HG03457 (cell line): ENCODE measurements at regions not wholly inside any gene's neighbourhood (a gene's known extent, or its start where the extent isn't known, plus 50 kb on each side); places are given as distances from the start of the nearest gene placed in this dataset.
"Not testable (repeated sequence)": the region's sequence is repeated elsewhere in the genome, so short reads cannot be mapped to it uniquely, and the experiment has no call there.

ENCODE experiments used
- ATAC-seq: cut with Tn5 transposase; IDR thresholded peaks from one replicate; pipeline ENCODE4 v1.9.1; 2021; ENCODE audit warnings: moderate number of reproducible peaks; ENCODE audit not compliant: unreplicated experiment

- no peak for ATAC-seq
These were observed 879.6 kb upstream of the SLC10A2 start for GRCh38 chr13:103945836-103946235.

- no peak for ATAC-seq
These were observed 875.4 kb upstream of the SLC10A2 start for GRCh38 chr13:103941506-103942140.

GRCh38 chr13:103935117-103935516 lies 868.9 kb upstream of the SLC10A2 start:
- no peak for ATAC-seq

- ATAC-seq, result no peak
These were observed 865.7 kb upstream of the SLC10A2 start for GRCh38 chr13:103931885-103932284.

DNA sequence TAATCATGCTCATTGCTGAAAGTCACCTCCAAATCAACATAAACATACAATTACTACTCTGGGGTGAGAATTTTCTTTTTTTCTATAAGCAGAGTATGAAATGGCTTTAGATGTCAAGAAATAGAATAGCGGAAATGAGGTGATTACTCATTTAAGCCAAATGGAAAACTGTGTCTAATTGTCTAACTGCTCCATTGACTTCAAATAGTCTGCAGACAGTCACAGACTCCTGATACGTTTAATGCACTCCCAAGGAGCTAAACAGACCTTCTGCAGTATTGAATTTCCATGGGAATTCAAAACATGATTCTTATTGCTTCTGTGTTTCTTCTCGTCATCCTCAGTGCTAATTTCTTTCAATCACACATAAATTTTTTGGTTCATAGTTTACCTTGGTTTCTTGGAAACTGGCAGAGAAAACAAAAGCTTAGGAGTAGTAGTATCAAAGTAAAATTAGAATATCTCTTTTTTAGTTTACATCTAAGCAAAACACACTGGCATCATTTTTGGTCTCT lies 865.2 kb upstream of the SLC10A2 start:
- no peak for ATAC-seq

DNA sequence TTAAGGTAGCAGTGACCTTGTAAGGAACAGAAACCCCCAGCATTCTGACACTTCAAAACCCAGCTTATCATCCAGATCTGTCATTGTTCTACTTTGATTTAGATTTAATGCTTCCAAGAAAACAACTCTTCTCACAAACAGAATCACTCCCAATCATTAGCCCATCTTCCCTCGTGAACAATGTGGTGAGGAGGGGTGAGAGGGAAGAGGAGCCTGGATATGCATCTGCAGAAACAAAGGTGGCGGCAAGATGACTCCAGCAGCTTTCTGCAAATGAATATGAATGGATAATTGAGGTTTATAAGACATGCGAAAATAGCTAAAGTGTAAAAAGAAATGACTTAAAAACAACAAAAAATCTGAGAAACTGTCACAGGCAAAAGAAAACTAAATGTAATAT lies 859.9 kb upstream of the SLC10A2 start:
- no peak for ATAC-seq

- ATAC-seq, result no peak
These were observed 842.7 kb upstream of the SLC10A2 start for GRCh38 chr13:103908911-103909310.

- ATAC-seq, result no peak
These were observed 842.1 kb upstream of the SLC10A2 start for GRCh38 chr13:103908274-103908673.

DNA sequence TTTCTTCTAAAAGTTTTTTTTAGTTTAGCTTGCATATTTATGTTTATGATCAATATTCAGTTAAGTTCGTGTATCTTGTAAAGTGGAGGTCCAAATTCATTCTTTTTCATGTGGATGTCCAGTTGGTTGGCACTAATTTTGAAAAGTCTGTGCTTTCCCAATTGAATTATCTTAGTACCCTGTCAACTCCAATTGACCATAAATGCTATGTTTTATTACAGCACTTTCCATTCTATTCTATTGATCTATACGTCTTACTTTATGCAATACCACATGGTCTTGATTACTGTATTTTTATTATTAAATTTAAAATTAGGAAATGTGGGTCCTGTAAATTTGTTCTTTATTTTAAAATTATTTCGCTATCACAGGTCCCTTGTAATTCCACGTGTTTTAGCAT lies 837.6 kb upstream of the SLC10A2 start:
- ATAC-seq, result no peak

DNA sequence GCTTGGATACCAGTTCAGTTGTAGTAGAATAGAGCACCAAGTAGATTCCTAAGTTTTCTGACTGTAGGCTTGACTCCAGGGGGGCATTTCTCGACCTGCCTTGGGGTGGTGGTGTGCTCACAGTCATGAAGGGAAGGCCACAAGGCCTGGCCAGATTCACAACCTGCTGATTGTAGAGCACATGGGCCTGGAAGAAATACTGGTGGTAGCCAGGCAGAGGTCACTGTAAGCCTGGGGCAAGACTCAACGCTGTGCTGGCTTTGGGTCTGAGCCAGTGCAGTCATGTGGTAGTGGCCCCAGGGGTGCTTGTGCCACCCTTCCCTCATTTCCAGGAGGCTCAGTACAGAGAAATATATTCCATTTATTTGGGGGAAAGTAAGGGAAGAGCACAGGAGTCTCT lies 832.3 kb upstream of the SLC10A2 start:
- no peak for ATAC-seq

- ATAC-seq, result peak; percentile 62
These were observed 829.8 kb upstream of the SLC10A2 start for GRCh38 chr13:103895835-103896531.

DNA sequence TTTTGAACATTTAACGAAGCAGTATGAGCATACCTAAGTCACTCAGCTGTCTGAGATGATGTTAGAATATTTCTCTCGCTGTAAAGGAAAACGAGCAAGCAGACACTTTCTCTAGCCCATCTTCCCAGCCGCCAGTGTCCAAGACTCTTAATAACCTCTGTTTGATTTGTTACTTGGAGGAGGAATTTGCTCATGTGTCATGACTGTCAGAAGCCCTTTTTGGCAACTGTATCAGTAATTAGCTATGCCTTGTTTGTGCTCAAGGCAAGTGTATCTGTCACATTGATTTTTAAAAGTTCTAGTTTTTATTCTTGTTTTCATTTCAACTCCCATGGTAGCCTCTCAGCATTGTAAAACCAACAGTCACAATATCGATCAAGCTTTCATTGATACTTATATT lies 828.4 kb upstream of the SLC10A2 start:
- no peak for ATAC-seq

GRCh38 chr13:103884101-103884723 lies 818.0 kb upstream of the SLC10A2 start:
- no peak for ATAC-seq

- no peak for ATAC-seq
These were observed 817.5 kb upstream of the SLC10A2 start for GRCh38 chr13:103883698-103884097.

GRCh38 chr13:103883164-103883563 lies 816.9 kb upstream of the SLC10A2 start:
- ATAC-seq, result no peak

- ATAC-seq, result not testable (repeated sequence)
These were observed 813.9 kb upstream of the SLC10A2 start for GRCh38 chr13:103880146-103880545.

- no peak for ATAC-seq
These were observed 812.8 kb upstream of the SLC10A2 start for GRCh38 chr13:103878891-103879605.

GRCh38 chr13:103876571-103876970 lies 810.4 kb upstream of the SLC10A2 start:
- ATAC-seq, result no peak

DNA sequence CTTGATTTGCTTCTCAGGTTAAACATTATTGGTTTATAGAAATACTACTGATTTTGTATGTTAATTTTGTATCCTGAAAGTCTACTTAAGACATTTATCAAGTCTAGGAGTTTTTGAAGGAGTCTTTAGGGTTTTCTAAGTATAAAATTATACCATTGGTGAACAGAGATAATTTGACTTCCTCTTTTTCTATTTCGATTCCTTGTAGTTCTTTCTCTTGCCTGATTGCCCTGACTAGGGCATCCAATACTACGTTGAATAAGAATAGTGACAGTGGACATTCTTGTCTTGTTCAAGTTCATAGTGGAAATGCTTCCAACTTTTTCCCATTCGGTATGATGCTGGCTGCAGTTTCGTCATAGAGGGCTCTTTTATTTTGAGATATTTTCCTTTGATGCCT lies 807.5 kb upstream of the SLC10A2 start:
- no peak for ATAC-seq

DNA sequence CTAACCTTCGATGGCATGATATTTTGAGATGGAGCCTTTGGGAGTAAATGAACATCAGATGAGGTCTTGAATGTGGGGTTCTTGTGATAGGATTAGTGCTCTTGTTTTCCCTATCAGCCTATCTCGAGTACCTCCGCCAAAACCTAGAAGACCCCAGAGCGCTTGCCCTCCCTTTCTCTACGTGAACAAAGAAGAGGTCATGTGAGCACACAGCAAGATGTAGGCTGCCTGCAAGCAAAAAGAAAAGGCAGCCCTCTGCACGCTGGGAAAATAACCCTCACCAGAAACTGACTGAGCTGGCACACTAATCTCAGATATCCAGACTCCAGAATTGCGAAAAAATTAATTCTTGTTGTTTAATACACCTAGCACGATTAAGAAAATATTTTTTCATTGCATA lies 799.8 kb upstream of the SLC10A2 start:
- no peak for ATAC-seq

DNA sequence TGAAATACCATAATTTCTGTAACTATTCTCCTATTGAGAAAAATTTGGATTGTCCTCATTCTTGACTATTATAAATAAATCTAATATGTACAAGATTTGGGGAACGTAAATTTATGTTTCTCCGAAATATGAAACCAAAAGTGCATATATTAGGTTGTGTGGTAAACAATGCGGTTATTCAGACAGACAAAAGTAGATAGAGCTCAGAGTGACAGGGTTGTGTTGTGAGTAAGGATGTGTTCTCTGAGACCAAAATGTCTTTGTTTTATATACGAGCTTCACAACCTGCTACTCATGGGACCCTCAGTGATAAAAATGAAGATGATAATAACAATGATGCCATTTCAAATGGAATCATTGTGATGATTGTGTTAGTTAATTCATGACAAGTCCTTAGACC lies 796.3 kb upstream of the SLC10A2 start:
- ATAC-seq, result no peak
